ENCODE measurements at regions not wholly inside any gene's neighbourhood (a gene's known extent, or its start where the extent isn't known, plus 50 kb on each side); places are given as distances from the start of the nearest gene placed in this dataset.

DNA sequence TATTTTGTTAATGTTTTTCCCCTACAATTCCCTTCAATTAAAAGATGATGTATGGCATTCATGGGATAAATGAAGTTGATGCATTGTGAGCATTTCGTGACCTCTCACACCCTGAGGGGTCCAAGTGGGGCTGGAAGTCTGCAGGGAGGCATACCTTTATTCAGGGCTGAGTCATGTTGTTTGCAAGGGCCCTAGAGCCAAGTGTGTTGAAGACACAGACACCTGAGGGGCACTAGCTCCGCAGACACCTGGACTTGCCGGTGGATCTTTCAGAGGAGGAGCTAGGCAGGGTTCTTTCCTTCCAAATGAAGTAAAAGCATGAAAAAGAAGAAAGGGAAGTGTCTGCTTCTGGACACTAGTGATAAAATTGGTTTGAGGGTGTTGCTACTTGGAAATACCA is 57.0 kb upstream of the RGS7 start:
- TF ChIP-seq, protein P1, sequence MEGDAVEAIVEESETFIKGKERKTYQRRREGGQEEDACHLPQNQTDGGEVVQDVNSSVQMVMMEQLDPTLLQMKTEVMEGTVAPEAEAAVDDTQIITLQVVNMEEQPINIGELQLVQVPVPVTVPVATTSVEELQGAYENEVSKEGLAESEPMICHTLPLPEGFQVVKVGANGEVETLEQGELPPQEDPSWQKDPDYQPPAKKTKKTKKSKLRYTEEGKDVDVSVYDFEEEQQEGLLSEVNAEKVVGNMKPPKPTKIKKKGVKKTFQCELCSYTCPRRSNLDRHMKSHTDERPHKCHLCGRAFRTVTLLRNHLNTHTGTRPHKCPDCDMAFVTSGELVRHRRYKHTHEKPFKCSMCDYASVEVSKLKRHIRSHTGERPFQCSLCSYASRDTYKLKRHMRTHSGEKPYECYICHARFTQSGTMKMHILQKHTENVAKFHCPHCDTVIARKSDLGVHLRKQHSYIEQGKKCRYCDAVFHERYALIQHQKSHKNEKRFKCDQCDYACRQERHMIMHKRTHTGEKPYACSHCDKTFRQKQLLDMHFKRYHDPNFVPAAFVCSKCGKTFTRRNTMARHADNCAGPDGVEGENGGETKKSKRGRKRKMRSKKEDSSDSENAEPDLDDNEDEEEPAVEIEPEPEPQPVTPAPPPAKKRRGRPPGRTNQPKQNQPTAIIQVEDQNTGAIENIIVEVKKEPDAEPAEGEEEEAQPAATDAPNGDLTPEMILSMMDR (conservative IDR thresholded peaks at IDR 0.05; ENCODE audit: low read depth, low read length), result no peak
- TF ChIP-seq EZH2 (IDR thresholded peaks at IDR 0.05; ENCODE audit: low read length, unreplicated experiment), result no peak
- no peak for TF ChIP-seq EZH2phosphoT487 (IDR thresholded peaks at IDR 0.05; ENCODE audit: borderline replicate concordance, low read length)

Measured in PC-3 (cell line).